Fibroblast of skin of left quadriceps (primary cell): ENCODE measurements at regions not wholly inside any gene's neighbourhood (a gene's known extent, or its start where the extent isn't known, plus 50 kb on each side); places are given as distances from the start of the nearest gene placed in this dataset.
A peak's percentile ranks its signal among the peaks of the same experiment; 100 is the strongest.

Experiments used
- DNase-seq, 2 experiments: peaks; one replicate each; pipeline ENCODE4 v3.0.0-alpha.2; 2013; ENCODE audit warnings: low read depth in 2 of 2

- DNase-seq, result no peak
These were observed 512.9 kb upstream of the KLF4 start for GRCh38 chr9:108002371-108002956.

- DNase-seq, result no peak
These were observed 511.7 kb upstream of the KLF4 start for GRCh38 chr9:108001237-108001636.

- no peak for DNase-seq
These were observed 510.3 kb upstream of the KLF4 start for GRCh38 chr9:107999890-108000289.

- no peak for DNase-seq
These were observed 509.4 kb upstream of the KLF4 start for GRCh38 chr9:107999011-107999410.

GRCh38 chr9:107994648-107995047 is 505.1 kb upstream of the KLF4 start:
- no peak for DNase-seq

- no peak for DNase-seq
These were observed 502.7 kb upstream of the KLF4 start for GRCh38 chr9:107992271-107992670.

- DNase-seq, result no peak
These were observed 502.0 kb upstream of the KLF4 start for GRCh38 chr9:107991581-107991980.

- DNase-seq, result peak in 1 of 2 experiments; percentile 23
These were observed 500.0 kb upstream of the KLF4 start for GRCh38 chr9:107989544-107989943.

- DNase-seq, result peak in 1 of 2 experiments; percentile 13
These were observed 499.5 kb upstream of the KLF4 start for GRCh38 chr9:107989099-107989498.

GRCh38 chr9:107984956-107985355 is 495.4 kb upstream of the KLF4 start:
- no peak for DNase-seq

- no peak for DNase-seq
These were observed 494.2 kb upstream of the KLF4 start for GRCh38 chr9:107983762-107984161.

GRCh38 chr9:107983181-107983603 is 493.6 kb upstream of the KLF4 start:
- no peak for DNase-seq

GRCh38 chr9:107982745-107983144 is 493.2 kb upstream of the KLF4 start:
- no peak for DNase-seq

GRCh38 chr9:107982001-107982400 is 492.4 kb upstream of the KLF4 start:
- no peak for DNase-seq

GRCh38 chr9:107980984-107981383 is 491.4 kb upstream of the KLF4 start:
- DNase-seq, result no peak

- no peak for DNase-seq
These were observed 487.2 kb upstream of the KLF4 start for GRCh38 chr9:107976767-107977166.

GRCh38 chr9:107975426-107976010 is 485.9 kb upstream of the KLF4 start:
- no peak for DNase-seq

GRCh38 chr9:107973451-107973850 is 483.9 kb upstream of the KLF4 start:
- DNase-seq, result no peak

- DNase-seq, result no peak
These were observed 482.8 kb upstream of the KLF4 start for GRCh38 chr9:107972346-107972745.

GRCh38 chr9:107971241-107971640 is 481.7 kb upstream of the KLF4 start:
- no peak for DNase-seq

- DNase-seq, result no peak
These were observed 481.2 kb upstream of the KLF4 start for GRCh38 chr9:107970726-107971125.

GRCh38 chr9:107969727-107970126 is 480.2 kb upstream of the KLF4 start:
- no peak for DNase-seq

- no peak for DNase-seq
These were observed 479.6 kb upstream of the KLF4 start for GRCh38 chr9:107969141-107969540.

- no peak for DNase-seq
These were observed 473.7 kb upstream of the KLF4 start for GRCh38 chr9:107963246-107963645.
